GM21515 (cell line): ENCODE measurements at regions not wholly inside any gene's neighbourhood (a gene's known extent, or its start where the extent isn't known, plus 50 kb on each side); places are given as distances from the start of the nearest gene placed in this dataset.
"Not testable (repeated sequence)": the region's sequence is repeated elsewhere in the genome, so short reads cannot be mapped to it uniquely, and the experiment has no call there.

Experiments used
- ATAC-seq: cut with Tn5 transposase; IDR thresholded peaks from one replicate; pipeline ENCODE4 v1.9.1; 2021; ENCODE audit not compliant: unreplicated experiment

DNA sequence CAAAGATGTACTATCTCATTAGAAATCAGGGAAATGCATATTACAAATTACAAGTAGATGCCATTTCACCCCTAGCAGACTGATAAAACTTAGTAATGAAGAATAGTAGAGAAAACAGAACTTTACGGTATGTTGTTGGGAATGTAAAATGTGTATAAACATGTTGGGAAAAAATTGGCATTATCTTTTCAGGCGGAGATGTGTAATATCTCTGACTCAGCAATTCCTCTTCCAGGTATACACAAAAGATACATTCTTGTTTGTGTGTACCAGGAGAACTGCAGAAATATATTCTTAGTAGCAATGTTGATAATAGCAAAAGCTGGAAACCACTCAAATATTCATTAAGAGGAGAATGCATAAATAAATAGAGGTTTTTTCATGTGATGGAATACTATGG, 204.5 kb downstream of the LPIN1 start:
- no peak for ATAC-seq

DNA sequence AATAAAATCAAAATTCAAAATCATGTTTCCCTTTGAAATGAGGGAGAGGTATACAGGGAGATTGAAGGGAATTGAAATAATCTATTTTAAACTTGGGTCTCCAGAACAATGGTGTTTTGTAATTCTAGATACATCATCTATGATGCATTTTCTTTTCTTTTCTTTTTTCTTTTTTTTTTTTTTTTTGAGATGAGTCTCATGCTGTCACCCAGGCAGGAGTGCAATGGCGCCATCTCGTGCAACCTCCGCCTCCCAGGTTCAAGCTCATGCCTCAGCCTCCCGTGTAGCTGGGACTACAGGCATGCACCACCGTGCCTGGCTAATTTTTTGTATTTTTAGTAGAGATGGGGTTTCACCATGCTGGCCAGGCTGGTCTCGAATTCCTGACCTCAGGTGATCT, 205.1 kb downstream of the LPIN1 start:
- not testable (repeated sequence) for ATAC-seq

DNA sequence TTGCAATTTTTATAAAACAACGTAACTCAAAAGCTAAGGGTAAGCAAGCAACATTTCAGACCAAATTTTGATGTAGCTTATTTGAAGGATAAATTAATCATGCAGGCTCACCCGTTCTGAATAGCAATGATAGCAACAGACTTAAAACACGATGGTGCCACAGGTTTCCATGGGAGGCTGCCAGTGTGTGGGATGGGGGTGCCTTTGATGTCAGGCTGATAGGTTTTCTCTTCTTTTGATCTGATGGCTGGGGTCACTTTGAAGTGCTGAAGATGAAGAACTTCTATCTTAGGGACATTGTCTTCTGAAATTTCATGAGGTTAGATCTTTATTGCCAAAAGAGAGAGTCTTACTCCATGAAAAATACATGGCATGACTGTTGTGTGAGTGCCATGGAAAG, 206.8 kb downstream of the LPIN1 start:
- no peak for ATAC-seq

DNA sequence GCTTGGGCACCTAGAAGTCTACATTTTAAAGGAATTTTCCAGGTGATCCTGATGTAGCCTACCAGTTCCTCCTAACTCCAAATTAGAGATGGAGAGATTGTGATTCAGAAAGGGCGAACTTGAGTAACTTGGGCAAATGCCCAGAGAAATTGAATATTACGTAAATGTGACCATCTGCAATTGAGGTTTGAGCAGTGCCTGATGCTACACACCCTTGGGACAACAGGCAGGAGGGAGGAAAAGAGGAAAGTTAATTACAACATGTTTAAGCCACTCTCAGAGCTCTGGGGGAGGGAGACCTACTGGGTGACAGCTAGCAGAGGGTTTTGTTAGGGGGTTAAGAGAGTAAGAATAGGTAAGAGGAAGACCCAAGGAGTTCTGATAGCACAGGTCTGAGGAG, 208.9 kb downstream of the LPIN1 start:
- ATAC-seq = no peak

DNA sequence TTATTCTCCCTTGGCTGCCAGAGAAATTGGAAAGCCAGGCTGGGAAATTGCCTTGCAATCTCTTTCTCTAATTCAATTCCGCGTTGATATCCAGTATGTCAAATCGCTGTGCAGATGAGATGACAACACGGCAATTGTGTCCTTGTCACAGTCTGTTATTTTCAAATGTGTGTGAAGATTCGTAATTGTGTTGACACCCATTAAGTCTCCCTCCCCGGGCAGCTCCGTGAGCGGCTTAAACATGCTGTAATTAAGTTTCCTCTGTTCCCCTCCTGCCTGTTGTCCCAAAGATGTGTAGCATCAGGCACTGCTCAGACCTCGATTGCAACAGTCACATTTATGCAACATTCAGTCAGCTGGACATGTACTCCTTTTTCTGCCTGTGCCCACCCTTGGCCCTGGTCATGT, 209.5 kb downstream of the LPIN1 start:
- no peak for ATAC-seq

DNA sequence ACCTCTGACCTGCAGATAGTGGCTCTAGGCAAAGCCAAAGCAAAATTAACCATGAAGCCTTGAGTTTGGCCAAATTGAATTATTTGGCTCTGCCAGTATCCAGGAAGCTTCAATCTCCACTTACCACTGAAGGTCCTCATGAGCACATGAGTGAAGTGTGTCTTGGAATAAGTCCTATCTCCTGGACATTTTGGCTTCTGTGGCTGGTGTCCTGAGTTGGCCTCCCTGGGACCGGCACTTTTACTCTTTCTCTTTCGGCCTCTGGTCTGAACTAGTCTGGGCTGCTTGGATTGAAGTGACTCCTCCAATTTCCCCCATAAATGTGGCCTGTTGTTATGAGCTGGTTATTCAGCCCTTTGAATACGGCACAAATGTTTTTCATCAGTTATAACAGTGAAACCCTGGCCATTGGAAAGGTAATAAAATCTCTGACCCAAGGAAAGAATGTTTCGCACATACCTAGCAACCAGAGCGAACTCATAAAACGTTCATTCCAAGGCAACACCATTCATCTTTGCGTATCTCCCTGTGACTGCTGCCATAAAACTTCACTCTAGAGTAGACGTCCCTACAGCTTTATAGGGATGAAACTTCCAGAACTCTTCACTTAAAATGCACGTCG, 216.4 kb downstream of the LPIN1 start:
- ATAC-seq = no peak

DNA sequence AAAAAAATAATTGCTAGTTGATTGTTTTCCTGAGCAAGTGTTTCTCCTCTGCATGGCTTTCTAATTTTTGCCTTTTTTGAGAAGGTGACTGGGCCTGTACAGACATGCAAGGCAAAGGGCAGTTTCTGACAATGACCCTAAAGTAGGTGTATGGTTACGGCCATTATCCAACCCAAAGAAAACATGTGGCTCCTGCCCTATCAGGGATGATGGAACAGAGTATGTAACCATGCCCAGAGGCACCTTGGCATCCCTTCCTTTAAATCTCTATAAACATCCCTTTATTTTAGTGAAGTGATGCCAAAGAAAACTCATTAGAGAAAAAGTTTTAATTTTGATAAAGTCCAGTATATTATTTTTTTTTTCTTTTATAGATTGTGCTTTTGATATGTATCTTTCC, 217.5 kb downstream of the LPIN1 start:
- no peak for ATAC-seq

DNA sequence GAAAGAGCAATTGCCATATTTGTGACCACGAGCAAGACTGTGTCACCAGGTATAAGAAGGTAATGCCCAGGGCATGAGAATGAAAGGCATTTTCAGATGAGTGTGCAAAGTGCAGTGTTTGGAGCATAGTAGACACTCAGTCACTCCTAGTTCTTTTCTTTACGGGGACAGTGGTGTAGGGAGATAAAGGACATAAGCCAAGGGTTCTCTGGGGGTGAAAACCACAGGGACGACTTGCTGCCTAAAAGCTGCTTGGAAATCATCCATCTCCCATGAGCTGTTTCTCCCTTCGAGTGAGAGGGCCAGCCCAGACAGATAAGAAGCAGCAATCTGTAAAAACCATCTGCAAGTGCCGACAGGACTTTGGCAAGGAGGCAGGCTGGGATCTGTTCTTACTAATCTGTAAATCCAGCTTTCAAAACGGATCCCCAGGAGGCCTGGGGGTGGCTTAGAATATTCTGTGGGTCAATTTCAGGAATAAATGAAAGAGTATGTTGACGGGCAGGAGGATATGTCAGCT, 221.6 kb downstream of the LPIN1 start:
- ATAC-seq = no peak

DNA sequence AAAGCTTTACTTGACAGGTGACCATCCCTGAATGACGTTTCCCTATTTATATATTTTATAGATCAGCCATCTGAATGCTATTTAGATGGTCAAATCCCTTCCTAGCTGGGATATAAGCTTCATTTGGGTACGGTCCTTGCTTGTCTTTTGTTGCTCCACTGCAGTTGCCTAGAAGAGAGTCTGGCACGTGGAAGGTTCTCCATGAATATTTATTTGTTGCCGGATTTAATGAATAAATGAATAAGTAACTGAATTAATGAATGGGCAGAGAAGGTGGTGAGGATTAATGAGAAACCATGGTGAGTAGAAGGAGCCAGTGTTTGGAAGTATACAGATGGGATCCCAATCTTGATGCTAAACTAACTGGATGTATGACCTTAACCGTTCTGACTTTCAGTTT, 222.1 kb downstream of the LPIN1 start:
- ATAC-seq = no peak

DNA sequence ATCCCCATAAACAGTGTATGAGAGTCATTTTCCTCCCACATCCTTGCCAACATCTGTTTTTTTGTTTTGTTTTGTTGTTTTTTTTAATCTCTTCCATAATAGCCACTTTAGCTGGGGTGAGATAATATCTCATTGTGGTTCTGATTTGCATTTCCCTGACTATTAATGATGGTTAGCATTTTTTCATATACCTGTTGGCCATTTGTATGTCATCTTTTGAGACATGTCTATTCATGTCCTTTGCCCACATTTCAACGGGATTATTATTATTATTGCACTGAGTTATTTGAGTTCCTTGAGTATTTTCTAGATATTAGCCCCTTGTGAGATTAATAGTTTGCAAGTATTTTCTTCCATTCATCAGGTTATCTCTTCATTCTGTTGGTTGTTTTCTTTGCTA, 223.3 kb downstream of the LPIN1 start:
- no peak for ATAC-seq

DNA sequence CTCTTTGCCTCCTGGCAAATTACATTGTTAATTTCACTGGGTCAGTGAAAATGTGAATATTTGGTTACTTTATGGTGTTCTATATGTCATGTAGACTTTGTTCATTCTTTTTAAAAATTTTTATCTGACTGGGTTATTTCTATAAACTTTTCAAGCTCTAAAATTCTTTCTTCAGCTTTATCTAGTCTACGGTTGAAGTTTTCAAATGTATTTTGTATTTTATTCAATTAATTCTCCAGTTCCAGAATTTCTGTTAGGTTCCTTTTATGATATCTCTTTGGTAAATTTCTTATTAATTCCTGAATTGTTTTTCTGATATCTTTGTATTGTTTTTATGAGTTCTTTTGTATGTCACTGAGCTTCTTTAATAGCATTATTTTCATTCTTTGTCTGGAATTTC, 228.1 kb downstream of the LPIN1 start:
- no peak for ATAC-seq

DNA sequence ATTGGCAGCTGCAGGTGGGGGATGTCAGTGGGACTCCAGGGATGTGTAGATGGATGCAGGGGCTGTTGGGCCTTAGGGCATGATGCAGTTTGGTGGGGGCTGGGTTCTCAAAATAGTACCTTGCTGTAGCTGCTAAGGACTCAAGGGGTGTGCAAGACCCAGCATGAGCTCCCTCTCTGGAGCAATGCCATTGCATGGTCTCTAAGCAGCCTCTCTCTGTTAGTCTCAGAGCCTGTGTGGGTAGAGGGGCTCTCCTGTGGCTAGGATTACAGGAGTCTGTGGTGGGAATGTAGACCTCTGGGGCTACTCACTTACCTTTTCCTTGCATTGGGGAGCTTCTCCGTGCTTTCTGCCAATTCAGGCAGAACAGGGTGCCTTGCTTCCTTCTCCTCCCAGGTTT, 228.9 kb downstream of the LPIN1 start:
- no peak for ATAC-seq

DNA sequence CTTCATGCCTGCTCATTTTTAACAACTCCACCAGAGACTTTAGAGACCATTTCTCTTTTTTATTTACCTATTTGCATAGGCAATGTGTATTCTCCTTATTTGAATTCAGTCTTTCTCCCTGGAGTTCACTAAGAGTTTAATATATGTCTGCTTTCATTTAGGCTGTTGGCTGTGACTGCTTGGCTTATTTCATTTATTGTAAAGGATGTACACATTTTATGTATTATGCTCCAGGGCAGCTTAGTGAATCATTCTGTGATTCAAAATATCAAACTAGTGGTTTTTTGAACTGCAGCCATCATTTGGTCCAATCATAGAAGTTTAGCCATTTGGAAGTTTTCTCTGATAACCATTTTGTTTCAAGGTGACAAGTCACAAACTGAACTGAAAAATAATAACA, 229.6 kb downstream of the LPIN1 start:
- ATAC-seq = no peak

DNA sequence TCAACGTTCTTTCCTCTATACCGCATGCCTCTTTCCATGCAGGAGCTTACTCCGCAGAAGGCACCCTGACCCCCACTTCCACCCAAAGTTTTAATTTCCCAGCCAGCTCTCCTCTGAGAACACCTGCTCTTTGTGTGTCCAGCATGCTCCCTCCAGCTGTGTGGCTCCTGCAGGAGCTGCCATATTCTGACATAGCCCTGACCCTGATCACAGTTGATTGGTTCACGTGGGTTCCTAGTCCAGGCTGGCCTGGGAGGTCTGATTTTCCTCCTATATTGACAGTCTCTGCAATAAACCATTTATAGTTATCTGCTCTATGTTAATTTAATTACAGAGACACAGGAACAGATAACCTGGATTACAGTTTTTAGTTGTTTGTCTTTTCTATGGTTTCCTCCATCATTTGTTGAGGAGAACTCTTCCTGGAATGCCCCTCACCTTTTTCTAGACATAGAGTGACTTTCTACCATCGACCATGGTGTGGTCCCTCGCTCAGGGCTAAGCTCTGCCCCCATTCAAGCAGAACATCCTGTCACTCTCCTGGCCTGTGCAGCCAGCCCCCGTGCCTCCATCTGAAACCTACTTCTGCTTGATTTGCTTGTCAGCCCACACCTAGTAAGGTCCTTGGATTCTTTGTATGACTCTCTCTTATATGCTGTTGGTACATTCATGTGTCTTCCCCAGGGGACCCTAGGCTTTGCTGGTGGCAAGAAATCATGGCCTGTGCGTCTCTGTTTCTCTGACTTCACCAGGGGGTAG, 231.5 kb downstream of the LPIN1 start:
- no peak for ATAC-seq

DNA sequence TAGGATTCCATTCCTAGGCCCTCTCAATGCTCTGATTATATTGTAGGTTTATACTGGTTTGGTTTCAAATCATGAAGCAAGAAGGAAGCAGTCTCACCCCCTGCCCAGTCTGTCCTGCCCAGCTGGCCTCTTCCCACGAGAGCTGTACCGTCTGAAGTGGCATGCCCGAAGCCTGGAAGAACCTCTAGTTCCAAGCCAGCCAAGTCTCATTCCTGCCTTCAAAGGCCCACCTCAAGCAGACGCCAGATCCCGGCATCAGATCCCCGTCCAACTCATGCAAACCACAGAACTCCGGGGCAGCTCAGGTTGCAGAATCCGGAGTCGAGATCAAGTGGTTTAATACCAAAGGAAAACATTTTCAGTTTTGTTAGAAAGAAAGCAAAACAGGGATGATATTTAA, 234.4 kb downstream of the LPIN1 start:
- ATAC-seq = no peak

DNA sequence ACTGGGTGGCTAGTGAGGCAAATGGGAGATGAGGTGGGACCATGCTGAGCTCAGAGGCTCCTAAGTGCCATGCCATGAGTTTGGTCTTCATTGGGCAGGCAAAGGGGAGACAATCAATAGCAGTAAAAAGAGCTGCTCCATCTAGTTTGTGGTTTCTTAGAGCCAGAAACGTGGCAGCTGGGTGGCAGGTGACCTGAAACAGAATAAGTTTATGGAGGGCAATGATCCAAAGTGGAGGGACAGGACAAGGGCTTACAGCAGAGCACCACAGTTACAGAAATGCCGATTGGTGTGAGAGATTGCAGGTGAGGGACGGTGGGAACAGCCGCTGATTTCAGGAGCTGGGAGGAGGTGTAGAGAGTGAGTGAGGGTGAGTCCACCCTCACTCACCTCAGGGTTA, 237.0 kb downstream of the LPIN1 start:
- ATAC-seq = no peak

DNA sequence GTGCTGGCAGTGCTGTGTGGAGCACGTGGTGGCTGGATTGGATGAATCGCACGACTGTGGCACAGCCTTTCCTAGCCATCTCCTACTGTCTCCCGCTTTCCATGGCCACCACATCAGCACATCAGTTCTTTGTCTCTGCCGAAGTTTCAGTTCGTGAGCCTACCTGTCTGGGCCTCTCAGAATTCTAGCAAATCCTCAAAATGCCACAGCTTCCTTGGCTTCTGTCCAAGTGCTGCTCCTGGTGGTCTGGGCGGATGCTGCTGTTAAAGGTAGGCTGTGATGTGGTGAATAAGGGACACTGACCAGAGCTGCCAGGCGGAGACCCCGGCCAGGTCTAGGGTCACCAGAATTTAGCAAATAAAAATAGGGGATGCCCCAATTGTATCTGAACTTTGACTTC, 237.4 kb downstream of the LPIN1 start:
- ATAC-seq = no peak

DNA sequence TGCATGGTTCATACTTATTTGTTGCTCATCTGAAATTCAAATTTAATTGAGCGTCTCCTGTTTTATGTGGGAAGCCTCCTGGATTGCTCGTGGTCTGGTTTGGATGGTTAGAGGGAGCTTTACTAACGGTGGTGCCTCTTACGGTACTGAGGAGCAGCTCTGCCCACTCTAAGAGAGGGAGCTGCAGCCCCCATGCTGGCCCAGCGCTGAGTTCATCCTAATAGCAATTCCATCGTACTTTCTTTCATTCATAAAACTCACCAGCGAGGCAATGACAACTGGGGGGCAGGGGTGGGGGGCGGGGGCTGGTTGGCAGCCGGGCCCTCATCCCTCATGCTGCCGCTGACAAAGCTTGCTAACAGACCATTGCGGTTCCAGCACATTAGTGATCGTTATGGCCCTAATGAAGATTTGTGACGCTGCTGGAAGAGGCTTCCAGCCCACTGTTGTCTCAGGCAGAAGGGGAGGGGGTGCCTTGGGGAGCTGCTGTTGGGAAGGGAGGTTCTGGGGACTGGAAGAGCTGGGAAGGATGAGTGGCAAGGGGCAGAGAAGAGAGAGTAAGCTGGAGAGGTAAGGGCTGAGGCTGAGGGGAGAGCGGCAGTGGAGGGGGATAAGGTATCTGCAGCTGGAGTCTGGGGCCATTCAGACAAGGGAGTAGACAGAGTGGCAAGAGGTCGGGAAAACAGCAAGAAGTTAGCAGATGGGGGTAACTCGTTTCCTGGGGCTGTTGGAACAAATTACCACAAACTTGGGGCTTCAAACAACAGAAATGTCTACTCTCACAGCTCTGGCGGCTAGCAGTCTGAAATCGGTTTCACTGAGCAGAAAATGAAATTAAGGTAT, 238.1 kb downstream of the LPIN1 start:
- no peak for ATAC-seq

DNA sequence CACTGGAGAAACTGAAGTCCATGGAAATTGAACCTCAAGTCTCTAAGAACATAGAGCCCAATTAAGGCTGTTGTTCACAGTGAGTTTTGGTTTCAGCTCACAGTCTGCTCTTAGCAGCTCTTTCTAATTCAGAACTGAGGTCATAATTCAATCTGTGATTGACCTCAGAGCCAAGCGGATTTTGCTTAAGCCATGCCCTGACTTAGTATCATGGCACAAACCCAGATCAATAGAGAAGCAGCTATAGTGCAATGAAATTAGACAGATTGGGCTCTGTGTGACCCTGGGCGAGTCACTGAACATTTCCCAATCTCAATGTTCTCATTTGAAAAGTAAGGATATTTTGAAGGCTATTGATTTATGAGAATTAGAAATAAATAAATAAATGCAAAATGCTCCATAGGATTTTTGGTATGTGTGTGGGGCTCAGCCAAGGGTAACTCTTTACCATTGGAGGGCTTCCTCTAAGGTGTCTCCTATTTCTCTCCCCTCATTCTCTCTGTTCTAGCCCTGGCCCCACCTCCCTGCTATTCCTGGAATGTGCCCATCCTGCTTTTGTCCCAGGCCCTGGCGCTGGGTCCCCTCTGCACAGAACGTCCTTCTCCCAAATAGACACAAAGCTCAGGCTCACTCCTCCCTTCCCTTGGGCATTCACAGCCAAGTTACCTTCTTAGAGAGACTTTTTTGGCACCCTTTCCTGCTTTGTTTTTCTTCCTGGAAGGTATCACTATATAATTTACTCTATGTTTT, 239.6 kb downstream of the LPIN1 start:
- ATAC-seq = no peak

DNA sequence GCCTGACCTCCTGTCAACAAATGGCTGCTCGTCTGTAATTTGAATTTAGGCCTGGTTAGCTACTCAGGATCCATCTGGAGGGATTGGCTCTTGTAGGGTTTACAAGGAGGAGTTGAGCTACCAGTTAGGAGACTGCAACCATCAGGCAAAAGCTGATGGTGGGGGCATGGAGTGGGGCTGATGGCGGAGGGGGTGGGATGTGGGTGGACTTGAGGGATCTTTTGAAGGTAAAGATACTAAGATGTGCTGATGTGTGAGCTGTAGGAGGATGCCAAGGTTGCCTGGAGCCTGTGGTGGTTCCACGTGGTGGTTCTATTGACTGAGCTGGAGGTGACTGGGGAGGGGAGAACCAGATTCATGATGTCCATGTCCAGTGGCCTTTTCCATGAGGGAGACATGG, 240.7 kb downstream of the LPIN1 start:
- ATAC-seq = no peak

DNA sequence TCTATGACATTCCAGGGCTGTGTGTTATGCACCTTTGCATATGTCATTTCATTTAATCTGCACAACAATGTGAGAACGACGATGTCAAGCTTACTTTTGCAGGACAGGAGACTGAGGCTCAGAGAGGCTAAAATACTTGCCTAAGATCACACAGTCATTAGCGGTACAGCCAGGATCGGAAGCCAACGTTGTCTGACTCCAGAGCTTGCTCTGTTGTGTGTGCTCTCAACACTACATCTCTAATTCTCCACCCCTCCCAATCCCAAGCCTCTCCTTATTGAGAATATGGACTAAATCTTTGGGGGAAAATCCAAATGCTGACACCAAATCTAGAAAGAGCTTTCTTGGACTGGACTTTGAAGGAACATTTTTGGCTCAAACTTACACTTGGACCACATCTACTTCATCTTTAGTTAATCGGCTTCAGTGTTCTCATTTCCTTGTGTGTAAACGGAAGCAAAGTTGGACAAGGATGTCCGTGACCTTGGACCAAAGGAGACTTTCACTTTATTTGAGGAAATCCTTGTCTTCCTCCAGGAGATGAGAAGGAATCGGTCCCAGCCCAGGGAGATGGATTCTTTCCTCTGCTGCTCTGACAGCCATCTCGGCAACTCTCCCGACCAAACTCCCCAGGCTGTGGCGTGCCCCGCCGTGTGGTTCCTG, 242.4 kb downstream of the LPIN1 start:
- ATAC-seq = no peak
